Right ventricle myocardium inferior (tissue), 1 donor: ENCODE measurements at regions not wholly inside any gene's neighbourhood (a gene's known extent, or its start where the extent isn't known, plus 50 kb on each side); places are given as distances from the start of the nearest gene placed in this dataset.
"Not testable (repeated sequence)": the region's sequence is repeated elsewhere in the genome, so short reads cannot be mapped to it uniquely, and the experiment has no call there.

ENCODE experiments used
- ATAC-seq: fragments of 200-7000 bp; cut with Tn5 transposase; one replicate; pipeline ENCODE4 v1.9.1; 2020; ENCODE audit warnings: mild to moderate bottlenecking, moderate library complexity
- DNase-seq: peaks from one replicate; pipeline ENCODE4 v3.0.0; 2021; ENCODE audit errors: missing footprints
- intact Hi-C: fragments of 100-400 bp; cut with DNase I; formaldehyde crosslinking; loops from one replicate; pipeline ENCODE4 v1.11.0; 2022
- donor health status: DM: no; HTN: yes; CAD: no; lungs with severe emphysema.

DNA sequence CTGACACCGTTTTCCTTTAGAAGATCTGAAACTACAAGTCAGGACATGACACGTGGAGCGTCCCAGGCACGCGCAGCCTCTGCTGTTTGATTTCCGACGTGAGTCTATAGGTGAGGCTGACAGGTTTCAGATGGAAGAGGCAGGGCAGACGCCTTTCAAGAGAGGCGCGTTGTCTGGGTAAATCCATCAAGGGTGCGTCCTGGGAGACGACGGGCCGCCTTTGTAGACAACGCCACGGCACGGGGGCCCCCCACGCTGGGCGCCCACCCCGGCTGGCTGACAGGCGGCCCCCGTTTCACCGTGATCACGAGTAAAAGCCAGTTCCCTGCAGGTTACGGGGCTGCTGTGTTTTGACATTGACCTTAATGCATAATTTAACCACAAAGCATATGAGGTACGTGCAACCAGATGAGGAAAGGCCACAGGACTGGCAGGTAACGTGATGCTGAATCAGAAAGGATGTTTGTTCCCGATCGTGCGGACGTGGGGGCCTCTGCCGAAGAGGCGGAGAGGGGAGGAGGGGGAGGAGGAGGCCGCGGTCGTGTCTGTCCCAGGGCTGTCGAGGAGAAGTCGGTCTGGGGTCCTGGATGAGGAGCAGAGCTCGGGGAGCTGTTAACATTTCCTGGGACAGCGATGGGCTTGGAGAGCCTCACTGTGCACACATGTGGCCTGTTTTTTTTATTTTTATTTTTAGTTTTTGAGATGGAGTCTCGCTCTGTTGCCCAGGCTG lies 51.1 kb upstream of the PPP2R3B start:
- DNase-seq (no peak), ATAC-seq (no peak)
- intact Hi-C loops = no loop called here

- DNase-seq (no peak), ATAC-seq (no peak)
- intact Hi-C loops = no loop called here
Observed at GRCh38 chrX:439241-439640, 52.5 kb upstream of the PPP2R3B start.

GRCh38 chrX:439719-440118 lies 53.0 kb upstream of the PPP2R3B start:
- ATAC-seq = no peak
- intact Hi-C loops = no loop called here
- no peak for DNase-seq

DNA sequence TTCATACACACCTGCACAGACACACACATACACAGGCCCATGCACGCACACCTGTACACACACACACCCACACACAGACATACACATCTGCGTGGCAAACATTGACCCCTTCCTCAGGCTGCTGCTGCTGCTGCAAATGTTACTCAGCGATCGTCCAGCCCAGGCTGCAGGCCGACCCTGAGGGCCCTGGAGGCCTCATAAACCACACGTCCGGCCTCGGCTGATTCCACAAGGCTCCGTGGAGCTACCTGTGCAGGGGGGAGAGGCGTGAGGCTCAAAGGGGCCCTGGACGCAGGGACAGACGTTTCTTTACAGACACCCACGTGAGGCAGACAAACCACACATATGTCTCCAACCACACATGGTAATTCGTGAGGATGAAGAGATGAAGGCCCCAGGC lies 53.9 kb upstream of the PPP2R3B start:
- intact Hi-C loops = no loop called here
- ATAC-seq (no peak), DNase-seq (no peak)

- DNase-seq = no peak
- ATAC-seq = no peak
Observed at GRCh38 chrX:443536-444210, 57.0 kb upstream of the PPP2R3B start.

DNA sequence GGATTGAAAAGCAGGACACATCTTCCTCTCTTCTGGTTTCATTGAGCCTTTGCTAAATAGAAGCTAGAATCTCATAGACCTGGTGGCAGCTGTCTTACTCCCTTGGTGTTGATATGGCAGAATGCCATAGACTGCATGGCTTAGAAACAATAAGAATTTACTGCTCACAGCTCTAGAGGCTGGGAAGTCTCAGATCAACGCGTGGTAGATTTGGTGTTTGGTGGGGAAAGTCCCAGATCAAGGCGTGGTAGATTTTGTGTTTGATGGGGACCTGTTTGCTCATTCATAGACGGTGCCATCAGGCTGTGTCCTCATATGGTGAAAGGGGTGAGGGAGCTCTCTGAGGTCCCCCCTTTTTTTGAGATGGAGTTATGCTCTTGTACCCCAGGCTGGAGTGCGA lies 57.6 kb upstream of the PPP2R3B start:
- ATAC-seq (no peak), DNase-seq (no peak)
- intact Hi-C loops = no loop called here

More at GRCh38 chrX:443536-444210, 57.0 kb upstream of the PPP2R3B start:
- intact Hi-C loops = no loop called here

DNA sequence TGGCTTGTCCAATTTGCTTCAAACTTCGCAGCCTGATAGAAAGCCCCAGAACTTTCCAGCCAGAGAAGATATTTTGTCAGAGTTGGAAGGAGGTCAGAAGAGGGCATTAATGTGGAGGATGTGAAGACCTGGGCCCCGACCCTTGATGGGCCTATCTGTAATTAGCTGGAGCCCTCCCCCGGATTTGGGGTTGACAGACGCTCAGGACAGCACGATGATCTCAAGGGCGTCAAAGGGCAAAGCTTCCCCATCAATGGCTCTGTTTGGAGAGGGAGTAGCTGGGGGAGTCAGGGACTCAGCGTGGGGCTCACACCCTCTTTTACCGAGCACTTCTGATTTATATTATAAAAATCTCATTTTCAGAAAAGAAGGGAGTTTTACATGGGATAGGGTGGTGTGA lies 59.0 kb upstream of the PPP2R3B start:
- intact Hi-C loops = no loop called here
- DNase-seq (no peak), ATAC-seq (no peak)

DNA sequence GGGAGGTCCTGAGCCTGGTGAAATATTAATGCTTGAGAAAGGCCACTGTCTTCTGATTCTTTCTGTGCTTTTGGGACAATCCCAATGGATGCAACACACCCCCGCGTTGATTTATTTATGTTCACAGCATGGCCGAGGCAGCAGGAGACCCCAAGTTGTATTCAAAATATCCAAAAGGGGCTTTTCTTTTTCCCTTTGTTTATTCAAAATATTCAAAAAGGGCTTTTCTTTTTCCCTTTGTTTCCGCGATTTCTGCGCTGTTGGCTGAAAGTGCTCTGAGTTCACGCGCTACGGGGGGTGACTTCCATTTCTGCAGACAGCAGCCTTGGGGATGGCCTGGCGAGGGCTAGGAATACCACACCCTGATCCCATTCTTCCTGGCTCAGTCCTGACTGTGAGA lies 59.5 kb upstream of the PPP2R3B start:
- ATAC-seq = no peak
- DNase-seq = no peak
- intact Hi-C loops = no loop called here

- DNase-seq (no peak), ATAC-seq (no peak)
- intact Hi-C loops = no loop called here
Observed at GRCh38 chrX:447052-447451, 60.3 kb upstream of the PPP2R3B start.

- intact Hi-C loops, ATAC-seq, DNase-seq: not testable (repeated sequence)
Observed at GRCh38 chrX:451750-452149, 65.0 kb upstream of the PPP2R3B start.

DNA sequence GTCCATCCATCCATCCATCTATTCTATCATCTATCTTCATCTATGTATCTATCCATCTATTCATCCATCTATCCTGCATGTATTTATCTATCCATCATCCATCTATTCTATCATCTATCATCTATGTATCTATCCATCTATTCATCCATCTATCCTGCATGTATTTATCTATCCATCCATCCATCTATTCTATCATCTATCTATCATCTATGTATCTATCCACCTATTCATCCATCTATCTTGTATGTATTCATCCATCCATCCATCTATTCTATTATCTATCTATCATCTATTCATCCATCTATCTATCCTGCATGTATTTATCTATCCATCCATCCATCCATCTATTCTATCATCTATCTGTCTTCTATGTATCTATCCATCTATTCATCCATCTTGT lies 65.9 kb upstream of the PPP2R3B start:
- no peak for ATAC-seq

DNA sequence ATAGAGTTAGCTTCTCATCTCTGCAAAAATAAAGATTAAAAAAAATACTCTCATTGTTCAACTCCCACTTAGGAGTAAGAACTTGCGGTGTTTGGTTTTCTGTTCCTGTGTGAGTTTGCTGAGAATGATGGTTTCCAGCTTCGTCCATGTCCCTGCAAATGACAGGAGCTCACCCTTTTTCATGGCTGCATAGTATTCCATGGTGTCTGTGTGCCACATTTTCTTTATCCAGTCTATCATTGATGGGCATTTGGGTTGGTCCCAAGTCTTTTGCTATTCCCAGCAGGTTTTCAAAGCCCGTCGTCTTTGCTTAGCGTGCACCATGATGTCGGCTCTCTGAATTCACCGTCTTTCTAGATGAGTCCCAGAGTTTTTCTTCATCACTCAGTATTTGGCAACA lies 67.8 kb upstream of the PPP2R3B start:
- ATAC-seq, DNase-seq, intact Hi-C loops: not testable (repeated sequence)

More for the DNA sequence above, 65.9 kb upstream of the PPP2R3B start:
- intact Hi-C loops = no loop called here
- no peak for DNase-seq

- ATAC-seq (no peak), DNase-seq (no peak)
- intact Hi-C loops = no loop called here
Observed at GRCh38 chrX:455199-455598, 68.5 kb upstream of the PPP2R3B start.

GRCh38 chrX:455673-456072 lies 69.0 kb upstream of the PPP2R3B start:
- intact Hi-C loops = no loop called here
- no peak for ATAC-seq
- DNase-seq = no peak

DNA sequence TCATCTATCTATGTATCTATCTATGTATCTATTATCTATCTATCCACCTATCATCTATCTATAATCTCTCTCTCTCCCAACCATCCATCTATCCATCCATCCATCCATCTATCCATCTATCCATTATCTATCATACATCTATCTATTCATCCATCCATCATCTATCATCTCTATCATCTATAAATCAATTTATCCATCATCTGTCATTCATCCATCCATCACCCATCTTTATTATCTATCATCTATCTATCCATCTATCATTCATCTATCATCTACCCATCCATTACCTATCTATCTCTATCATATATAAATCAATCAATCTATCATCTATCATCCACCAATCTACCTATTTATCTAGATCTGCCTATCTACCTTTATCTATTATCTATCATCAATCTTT lies 69.4 kb upstream of the PPP2R3B start:
- ATAC-seq (no peak), DNase-seq (no peak)
- intact Hi-C loops = no loop called here

DNA sequence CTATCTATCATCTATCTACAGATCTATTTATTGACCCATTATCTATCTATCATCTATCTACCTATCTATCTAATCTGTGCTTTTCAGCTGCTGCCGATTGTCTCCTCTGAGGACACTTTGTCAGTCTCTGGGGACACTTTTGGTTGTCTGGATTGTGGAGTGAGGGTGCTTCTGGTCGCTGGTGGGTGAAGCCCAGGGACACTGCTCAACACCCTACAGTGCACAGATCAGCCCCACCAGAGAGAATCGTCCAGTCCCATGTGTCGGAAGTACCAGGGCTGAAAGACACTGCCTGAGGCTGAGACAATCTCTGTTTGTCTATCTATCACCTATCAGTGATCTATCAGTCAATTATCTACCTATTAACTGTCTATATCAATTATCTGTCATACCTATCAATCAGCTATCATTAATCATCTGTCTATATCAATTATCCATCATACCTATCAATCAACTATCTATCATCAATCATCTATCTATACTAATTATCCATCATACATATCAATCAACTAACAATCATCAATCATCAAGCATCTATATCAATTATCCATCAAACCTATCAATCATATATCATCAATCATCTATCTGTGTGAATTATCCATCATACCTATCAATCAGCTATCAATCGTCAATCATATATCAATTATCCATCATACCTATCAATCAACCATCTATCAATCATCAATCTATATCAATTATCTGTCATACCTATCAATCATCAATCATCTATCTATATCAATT lies 70.0 kb upstream of the PPP2R3B start:
- DNase-seq = no peak
- ATAC-seq = no peak
- intact Hi-C loops = no loop called here

GRCh38 chrX:457292-457679 lies 70.6 kb upstream of the PPP2R3B start:
- no peak for DNase-seq
- no peak for ATAC-seq
- intact Hi-C loops = no loop called here

- no peak for ATAC-seq
- DNase-seq = no peak
- intact Hi-C loops = no loop called here
Observed at GRCh38 chrX:458631-459061, 71.9 kb upstream of the PPP2R3B start.

DNA sequence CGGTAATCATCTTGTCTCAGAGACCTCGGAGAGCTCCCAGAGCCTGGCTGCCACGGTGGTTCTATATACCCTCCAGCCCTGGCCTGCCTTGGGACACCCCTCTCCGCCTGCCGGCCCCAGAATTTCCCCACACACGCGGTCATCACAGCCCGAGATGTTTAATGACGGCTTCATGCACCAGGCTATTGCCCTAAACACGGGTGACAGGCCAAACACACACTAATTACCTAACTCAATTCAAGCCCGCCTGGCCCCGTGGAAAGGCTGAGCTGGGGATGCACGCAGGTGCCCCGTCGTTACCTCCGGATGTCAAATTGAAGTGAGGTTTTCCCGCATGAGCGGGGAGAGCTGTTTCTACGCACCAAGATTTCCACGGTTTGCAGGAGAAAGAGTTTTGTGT lies 72.9 kb upstream of the PPP2R3B start:
- ATAC-seq (no peak), DNase-seq (no peak)
- intact Hi-C loops = no loop called here

DNA sequence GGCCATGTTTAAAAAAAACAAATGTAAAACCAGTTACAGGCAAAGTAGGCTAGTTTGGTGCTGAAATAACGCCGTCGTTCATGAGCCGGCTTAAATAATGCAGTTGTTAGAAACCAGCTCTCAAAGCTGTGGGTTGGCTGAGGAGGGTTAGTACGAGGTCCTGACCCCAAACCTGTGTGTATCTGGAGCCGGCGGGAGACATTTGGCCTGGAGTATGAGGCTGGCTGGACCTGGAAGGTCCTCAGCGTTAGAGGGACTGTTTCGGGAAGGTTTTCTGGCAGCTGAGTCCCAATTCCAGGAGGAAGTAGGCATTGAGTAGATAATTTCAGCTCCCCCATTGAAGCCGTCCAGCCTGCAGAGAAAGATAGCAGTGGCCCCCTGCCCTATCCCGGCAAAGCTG lies 73.4 kb upstream of the PPP2R3B start:
- DNase-seq = no peak
- intact Hi-C loops = no loop called here
- ATAC-seq = no peak
